Inflammatory macrophage treated with lipopolysaccharide for 1 hour (primary cell): ENCODE measurements at regions not wholly inside any gene's neighbourhood (a gene's known extent, or its start where the extent isn't known, plus 50 kb on each side); places are given as distances from the start of the nearest gene placed in this dataset.

Experiments
- DNase-seq, 2 donors: peaks; one replicate each; pipeline ENCODE4 v3.0.0-alpha.2; 2020 to 2022

DNA sequence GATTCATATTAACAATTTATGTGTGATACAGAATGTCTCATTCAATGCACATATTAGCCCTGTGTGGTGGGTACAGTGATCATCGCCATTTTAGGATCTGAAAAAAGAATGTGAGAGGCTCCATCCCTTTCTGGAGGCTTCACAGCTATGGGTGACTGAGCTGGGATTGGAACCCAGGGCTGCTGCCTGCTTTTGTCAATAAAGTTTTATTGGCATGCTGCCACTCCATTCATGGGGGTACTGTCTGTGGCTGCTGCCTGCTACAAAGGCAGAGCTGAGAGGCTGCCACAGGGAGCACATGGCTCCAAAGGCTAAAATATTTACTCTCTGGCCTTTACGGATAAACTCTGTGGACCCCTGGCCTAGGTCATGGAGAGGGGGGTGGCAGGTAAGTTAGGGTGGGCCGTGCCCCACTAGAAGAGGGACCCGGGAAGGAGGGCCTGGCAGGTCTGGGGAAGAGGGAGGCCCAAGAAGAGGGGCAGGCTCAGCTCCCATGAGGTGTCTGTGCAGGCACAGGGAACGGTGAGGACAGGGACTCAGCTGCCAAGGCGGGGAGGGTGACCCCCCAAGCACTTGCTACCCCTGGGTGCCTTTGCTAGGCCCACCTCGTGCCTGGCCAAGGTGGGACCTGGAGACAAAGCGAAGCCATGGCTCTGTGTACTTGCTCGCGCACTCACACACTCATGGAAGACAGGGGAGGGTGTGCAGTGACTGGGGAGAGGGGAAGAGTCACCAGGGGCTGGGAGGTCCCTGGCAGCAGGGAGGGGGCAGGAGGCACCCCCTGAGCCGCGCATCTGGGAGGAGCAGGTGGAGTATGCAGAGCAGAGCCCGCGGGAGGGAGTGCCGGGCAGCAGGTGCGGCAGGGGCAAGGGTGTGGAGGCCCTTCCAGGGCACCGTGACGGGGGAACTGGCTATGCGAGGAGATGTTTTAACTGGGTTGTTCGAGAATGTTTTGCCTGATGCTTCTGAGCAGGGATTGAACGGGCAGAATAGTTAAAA is 335.3 kb downstream of the CTTN start:
- DNase-seq = no peak

DNA sequence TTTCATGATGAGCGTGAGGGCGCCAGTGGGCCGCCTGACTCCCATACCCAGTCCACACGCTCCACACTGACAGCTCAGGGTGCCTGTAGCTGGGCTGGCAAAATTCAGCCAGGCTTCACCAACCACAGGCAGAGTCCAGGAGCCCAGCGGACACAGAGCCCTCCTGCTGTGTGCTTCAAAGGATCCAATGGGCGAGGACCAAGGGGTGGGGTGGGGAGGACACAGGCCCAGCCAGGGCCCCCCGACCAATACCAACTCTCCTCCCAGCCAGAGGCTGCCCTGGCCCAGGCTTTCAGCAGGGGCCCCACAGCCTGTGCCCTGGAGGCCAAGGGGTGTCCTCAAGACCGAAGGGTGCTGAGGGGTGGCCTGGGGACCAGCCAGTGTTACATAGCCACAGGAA is 336.1 kb downstream of the CTTN start:
- DNase-seq = no peak

- no peak for DNase-seq
Measured at GRCh38 chr11:70734911-70735310, 336.6 kb downstream of the CTTN start.

DNA sequence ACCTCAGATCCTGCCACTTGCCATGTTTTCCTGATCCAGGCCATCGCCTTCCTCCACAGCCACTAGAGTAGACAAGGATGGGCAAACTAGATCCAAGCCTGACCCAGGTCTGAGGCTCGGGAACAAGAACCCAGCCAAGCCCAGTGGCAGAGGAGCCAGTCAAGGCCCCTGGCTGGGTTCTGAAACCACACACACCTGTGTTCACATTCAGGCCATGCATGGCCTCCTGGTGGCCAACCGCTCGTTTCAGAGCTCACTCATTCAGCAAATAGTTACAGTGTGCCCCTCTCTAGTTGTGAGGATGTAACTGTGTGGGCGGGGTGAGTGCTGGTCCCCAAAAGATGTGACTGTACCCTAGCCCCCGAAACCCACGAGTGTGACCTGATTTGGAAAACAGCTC is 337.6 kb downstream of the CTTN start:
- DNase-seq = no peak

DNA sequence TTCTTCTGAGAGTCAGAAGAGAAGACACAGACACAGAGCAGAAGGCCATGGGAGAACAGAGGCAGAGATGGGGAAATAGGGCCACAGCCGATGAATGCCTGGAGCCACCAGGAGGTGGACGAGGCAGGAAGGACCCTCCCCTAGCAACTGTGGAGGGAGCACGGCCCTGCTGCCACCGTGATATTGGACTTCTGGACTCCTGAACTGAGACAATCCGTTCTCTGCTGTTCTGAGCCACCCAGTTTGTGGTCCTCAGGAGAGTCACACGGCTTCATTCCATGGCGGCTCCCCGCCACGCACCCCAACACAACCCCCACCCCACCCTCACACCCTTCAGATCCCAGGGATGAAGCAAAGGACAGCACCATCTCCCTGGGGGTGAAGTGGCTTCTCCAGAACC is 338.1 kb downstream of the CTTN start:
- DNase-seq = no peak

GRCh38 chr11:70736937-70737640 is 338.8 kb downstream of the CTTN start:
- DNase-seq = no peak

- no peak for DNase-seq
Measured at GRCh38 chr11:70737816-70738630, 339.7 kb downstream of the CTTN start.

DNA sequence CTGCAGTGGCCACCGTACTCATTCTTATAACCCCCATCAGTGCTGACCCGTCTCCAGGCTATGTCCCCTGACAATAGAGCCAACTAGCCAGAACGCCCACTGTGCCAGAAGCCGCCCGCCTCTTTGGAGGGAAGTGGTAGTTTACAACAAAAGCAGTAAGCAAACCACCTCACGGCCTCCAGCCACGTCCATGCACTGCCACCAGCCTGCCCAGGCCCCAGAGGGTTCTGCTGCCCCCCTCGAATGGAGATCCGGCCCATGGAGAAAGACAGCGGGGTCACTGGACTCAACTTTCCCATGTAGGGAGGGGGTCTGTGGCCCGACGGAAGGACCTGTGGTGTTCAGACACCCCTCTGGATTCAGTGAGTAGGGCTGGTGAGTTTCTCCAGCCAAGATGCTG is 340.3 kb downstream of the CTTN start:
- no peak for DNase-seq

DNA sequence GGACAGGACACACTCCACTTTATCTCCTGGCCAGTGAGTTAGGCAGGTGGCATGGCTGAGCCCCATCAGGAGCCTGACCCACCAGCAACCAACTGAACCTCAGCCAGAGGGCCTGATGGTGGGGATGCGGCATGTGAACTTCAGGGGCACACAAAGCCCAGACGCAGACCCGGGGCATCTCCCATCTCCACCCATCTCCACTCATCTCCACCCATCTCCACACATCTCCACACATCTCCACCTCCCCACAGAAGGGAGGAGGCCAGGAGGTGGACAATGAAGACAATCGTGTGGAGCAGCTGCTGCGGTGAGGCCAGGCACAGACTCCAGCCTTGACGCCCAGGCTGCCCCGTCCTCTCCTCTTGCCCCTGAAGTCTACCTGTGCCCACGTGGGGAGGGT is 340.8 kb downstream of the CTTN start:
- DNase-seq = no peak

DNA sequence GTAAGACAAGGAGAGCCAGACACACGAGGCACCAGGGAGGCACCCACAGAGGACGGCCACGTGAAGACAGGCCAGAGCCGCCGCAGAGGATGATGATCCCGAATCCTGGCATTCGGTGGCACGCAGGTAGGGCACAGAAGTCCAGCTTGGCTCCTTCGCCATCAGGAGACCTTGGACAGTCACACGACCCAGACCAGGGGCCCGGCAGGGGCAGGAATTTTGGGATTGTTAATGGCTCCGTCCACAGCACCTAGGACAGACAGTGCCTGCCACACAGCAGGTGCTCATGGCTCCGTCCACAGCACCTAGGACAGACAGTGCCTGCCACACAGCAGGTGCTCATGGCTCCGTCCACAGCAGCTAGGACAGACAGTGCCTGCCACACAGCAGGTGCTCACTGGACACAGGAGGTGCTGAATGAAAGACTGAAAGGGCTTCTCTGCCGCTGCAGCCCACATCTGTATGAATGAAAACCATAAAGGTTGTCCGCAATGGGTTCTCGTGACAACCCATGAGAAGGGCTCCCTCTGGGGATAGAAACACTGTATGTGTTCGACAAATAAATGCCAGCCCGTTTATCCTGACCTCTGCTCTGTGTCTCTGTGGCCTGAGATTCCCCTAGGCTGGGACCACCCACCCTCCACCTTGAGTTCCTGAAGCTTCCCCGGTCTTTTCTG is 341.6 kb downstream of the CTTN start:
- DNase-seq = no peak

DNA sequence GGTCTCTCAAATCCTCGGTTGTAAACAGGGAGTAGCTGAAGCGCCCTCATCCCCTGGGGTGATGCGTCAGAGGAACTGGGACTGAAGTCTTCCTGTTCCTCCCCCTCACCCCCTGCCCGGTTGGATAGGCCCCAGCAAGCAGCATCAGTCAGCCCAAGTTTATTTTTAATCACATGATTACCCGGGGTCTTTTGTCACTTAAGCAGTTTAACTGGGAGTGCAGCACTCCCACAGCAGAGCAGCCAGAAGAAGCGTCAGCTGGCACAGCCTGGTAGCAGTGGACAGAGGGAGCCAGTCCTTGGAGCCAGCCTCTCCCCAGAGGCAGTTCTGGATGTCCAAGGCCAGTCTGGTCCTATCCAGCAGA is 342.1 kb downstream of the CTTN start:
- no peak for DNase-seq

GRCh38 chr11:70741085-70741484 is 342.8 kb downstream of the CTTN start:
- no peak for DNase-seq

- no peak for DNase-seq
Measured at GRCh38 chr11:70742553-70743291, 344.4 kb downstream of the CTTN start.

- no peak for DNase-seq
Measured at GRCh38 chr11:70743329-70743728, 345.0 kb downstream of the CTTN start.

- DNase-seq = no peak
Measured at GRCh38 chr11:70743941-70744351, 345.6 kb downstream of the CTTN start.

GRCh38 chr11:70744396-70745185 is 346.3 kb downstream of the CTTN start:
- DNase-seq = no peak

DNA sequence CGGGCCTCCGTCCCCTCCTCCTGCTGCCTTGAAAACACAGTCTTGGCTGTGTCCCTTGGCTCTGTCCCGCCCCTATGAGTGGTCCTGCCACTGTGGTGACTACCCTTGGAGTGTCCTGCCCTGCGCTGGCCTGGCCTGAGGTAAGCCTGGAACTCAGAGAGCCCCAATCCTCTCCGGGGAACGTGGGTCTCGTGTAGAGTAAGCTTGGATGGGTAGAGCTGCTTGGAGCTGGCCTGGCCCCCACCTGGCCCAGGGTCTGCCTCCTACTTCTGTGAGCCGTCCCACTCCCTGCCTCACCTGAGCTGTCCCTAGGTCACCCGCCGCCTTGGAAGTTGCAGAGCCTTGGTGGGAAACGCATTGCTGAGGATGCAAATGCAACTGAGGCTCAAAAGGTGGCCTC is 347.1 kb downstream of the CTTN start:
- no peak for DNase-seq

DNA sequence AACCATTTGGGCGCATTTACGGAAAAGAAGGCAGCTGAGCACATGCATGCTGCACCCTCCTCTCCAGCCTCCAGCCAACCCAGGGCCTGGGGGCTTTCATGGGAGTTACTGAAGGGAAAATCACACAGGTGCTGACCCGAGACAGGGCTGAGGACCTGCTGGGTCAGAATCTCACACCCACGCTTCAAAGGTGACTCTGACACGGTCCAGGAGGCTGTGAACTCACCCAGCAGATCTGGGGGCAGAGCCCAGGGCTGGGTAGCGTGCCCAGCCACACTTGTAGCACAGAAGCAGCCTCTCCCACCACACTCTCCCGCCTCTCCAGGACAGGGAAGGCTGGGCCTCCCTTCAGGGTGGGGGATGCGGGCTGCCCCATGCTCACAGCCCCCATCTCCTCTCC is 347.6 kb downstream of the CTTN start:
- no peak for DNase-seq

DNA sequence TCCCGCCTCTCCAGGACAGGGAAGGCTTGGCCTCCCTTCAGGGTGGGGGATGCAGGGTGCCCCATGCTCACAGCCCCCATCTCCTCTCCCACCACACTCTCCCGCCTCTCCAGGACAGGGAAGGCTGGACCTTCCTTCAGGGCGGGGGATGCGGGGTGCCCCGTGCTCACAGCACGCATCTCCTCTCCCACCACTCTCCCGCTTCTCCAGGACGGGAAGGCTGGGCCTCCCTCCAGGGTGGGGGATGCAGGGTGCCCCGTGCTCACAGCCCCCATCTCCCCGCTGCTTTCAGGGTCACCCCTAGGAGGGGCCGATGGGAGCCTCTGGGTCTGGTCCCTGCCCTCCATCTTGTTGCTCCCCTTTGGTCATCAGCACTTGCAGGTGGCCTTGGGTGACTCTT is 348.0 kb downstream of the CTTN start:
- DNase-seq = no peak

GRCh38 chr11:70747285-70747684 is 349.0 kb downstream of the CTTN start:
- DNase-seq = no peak

DNA sequence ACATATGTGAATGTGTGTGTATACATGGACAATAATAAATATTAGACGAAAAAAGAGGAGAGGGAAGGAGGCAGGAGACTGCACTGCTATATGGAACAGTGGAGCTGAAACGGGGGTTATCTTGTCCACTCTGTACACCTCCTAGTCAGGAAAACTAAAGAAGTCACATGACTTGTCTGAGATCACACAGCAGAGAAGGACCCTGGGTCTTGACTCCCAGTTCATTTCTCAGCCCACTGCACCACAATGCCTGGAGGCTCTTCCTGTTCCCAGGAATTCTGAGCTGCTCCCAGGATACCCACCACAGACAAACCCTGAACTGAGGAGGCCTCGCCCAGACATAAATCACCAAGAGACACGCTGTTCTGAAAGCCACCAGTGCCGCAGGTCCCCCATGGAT is 349.6 kb downstream of the CTTN start:
- no peak for DNase-seq
